HCT116 (cell line): ENCODE measurements at regions not wholly inside any gene's neighbourhood (a gene's known extent, or its start where the extent isn't known, plus 50 kb on each side); places are given as distances from the start of the nearest gene placed in this dataset.

Experiments used
- ATAC-seq: fragments of 200-7000 bp; cut with Tn5 transposase; 2 replicates; pipeline ENCODE4 v1.9.1; 2020; ENCODE audit warnings: mild to moderate bottlenecking, moderate library complexity
- BruUV-seq: library from RNA; stranded (reverse); fragments of 400-500 nt; replicated peaks from 2 replicates; lab custom pipeline; 2021; lab: Mats Ljungman, UMichigan
- CTCF ChIA-PET: fragments of 300-600 bp; sonication (Branson Sonifier 250); formaldehyde crosslinking; loops from one replicate; lab custom pipeline; 2021; ENCODE audit warnings: antibody characterized with exemption; lab: Charles Lee
- POLR2A ChIA-PET: fragments of 300-600, 350-600 bp; sonication (Branson Sonifier 250); formaldehyde crosslinking; loops from one replicate; lab custom pipeline; 2021; ENCODE audit warnings: antibody characterized with exemption; lab: Charles Lee
- RAD21 ChIA-PET, 2 experiments: fragments of 300-600 bp; sonication (Branson Sonifier 250); formaldehyde crosslinking; loops; one replicate each; lab custom pipeline; 2023; ENCODE audit warnings: low total read pairs in 2 of 2; ENCODE audit not compliant: uncharacterized antibody in 2 of 2, unreplicated experiment in 2 of 2, low non-redundant PET in 1 of 2; lab: Charles Lee
- DNase-seq: peaks from one replicate; pipeline ENCODE4 v3.0.0-alpha.2; 2010; ENCODE audit warnings: low read depth, low spot score
- H2AFZ ChIP-seq: fragments of 200-600 bp; shearing (Covaris generic), sonication (generic); 2 replicates; pipeline ENCODE4 v1.6.1; 2017; ENCODE audit warnings: low read depth, mixed run types, mixed read lengths, antibody characterized with exemption, low read length; ENCODE audit not compliant: poor library complexity, severe bottlenecking
- H3K27ac ChIP-seq: 2 replicates; pipeline ENCODE4 v1.5.1; 2012; ENCODE audit warnings: low read depth, low read length
- H3K27me3 ChIP-seq: fragments of 200-600 bp; sonication (generic); 2 replicates; pipeline ENCODE4 v1.6.1; 2016; ENCODE audit warnings: mixed run types, low read length, mixed read lengths; ENCODE audit not compliant: insufficient read depth
- H3K36me3 ChIP-seq, 2 experiments: fragments of 200-500 bp in 1 of 2; fragments of 200-600 bp in 1 of 2; sonication (Bioruptor generic) in 1 of 2; sonication (generic) in 1 of 2; 2 replicates each; pipeline versions ENCODE4 v1.5.1 to v1.6.1; 2014 to 2016; ENCODE audit warnings: low read length in 2 of 2, inconsistent platforms in 1 of 2, mixed read lengths in 1 of 2, mixed run types in 1 of 2; ENCODE audit not compliant: insufficient read depth in 2 of 2, control insufficient read depth in 1 of 2
- H3K4me1 ChIP-seq, 2 experiments: fragments of 200-600 bp in 1 of 2; sonication (generic) in 1 of 2; 2 replicates each; pipeline versions ENCODE4 v1.5.1 to v1.6.1; 2012 to 2017; ENCODE audit warnings: low read length in 2 of 2, inconsistent platforms in 1 of 2, mild to moderate bottlenecking in 1 of 2, mixed read lengths in 1 of 2, mixed run types in 1 of 2, moderate library complexity in 1 of 2; ENCODE audit not compliant: insufficient read depth in 2 of 2, control insufficient read depth in 1 of 2
- H3K4me2 ChIP-seq: fragments of 200-600 bp; sonication (generic); 2 replicates; pipeline ENCODE4 v1.6.1; 2017; ENCODE audit warnings: mixed run types, low read length, mixed read lengths
- H3K4me3 ChIP-seq, 2 experiments: fragments of 200-600 bp in 1 of 2; sonication (generic) in 1 of 2; replicated peaks in 1 of 2; 2 replicates each; pipeline ENCODE4 v1.5.1; 2011 to 2016; ENCODE audit warnings: low read length in 2 of 2, control low read depth in 1 of 2, low read depth in 1 of 2, mild to moderate bottlenecking in 1 of 2, mixed read lengths in 1 of 2, mixed run types in 1 of 2
- H3K79me2 ChIP-seq: fragments of 200-600 bp; sonication (generic); 2 replicates; pipeline ENCODE4 v1.6.1; 2017; ENCODE audit warnings: mild to moderate bottlenecking, mixed run types, low read length, moderate library complexity, mixed read lengths; ENCODE audit not compliant: insufficient read depth
- H3K9ac ChIP-seq: fragments of 200-600 bp; sonication (generic); 2 replicates; pipeline ENCODE4 v1.6.1; 2016; ENCODE audit warnings: low read length, mixed read lengths
- H3K9me2 ChIP-seq: fragments of 200-600 bp; sonication (generic), shearing (Covaris generic); 2 replicates; pipeline ENCODE4 v1.6.1; 2017; ENCODE audit warnings: mixed run types, mild to moderate bottlenecking, moderate library complexity; ENCODE audit not compliant: insufficient read depth
- H3K9me3 ChIP-seq, 2 experiments: fragments of 200-500 bp in 1 of 2; fragments of 200-600 bp in 1 of 2; sonication (Bioruptor generic) in 1 of 2; sonication (generic) in 1 of 2; 2 replicates each; pipeline ENCODE4 v1.6.1; 2014 to 2017; ENCODE audit warnings: low read length in 2 of 2, mixed read lengths in 2 of 2, inconsistent platforms in 1 of 2, low read depth in 1 of 2, mild to moderate bottlenecking in 1 of 2, mixed run types in 1 of 2, moderate library complexity in 1 of 2; ENCODE audit not compliant: control insufficient read depth in 1 of 2, insufficient read depth in 1 of 2
- H4K20me1 ChIP-seq: fragments of 200-600 bp; sonication (generic), shearing (Covaris generic); 2 replicates; pipeline ENCODE4 v1.6.1; 2017; ENCODE audit warnings: mixed run types, mild to moderate bottlenecking, moderate library complexity; ENCODE audit not compliant: insufficient read depth
- CBX3 ChIP-seq: IDR thresholded peaks from 2 replicates; pipeline ENCODE4 v1.6.1; 2012; ENCODE audit warnings: low read depth
- CEBPB ChIP-seq: IDR thresholded peaks from 2 replicates; pipeline ENCODE4 v1.6.1; 2012; ENCODE audit warnings: low read depth
- ELF1 ChIP-seq: IDR thresholded peaks from 2 replicates; pipeline ENCODE4 v1.6.1; 2012; ENCODE audit warnings: low read depth, borderline replicate concordance
- EZH2 ChIP-seq: fragments of 200-600 bp; sonication (generic); IDR thresholded peaks from 2 replicates; pipeline ENCODE4 v1.6.1; 2017; ENCODE audit warnings: antibody characterized with exemption, mixed run types
- EZH2phosphoT487 ChIP-seq: fragments of 200-600 bp; IDR thresholded peaks from 2 replicates; pipeline ENCODE4 v1.6.1; 2018; ENCODE audit warnings: antibody characterized with exemption, borderline replicate concordance
- MAX ChIP-seq: IDR thresholded peaks from 2 replicates; pipeline ENCODE4 v1.6.1; 2012
- POLR2A ChIP-seq: IDR thresholded peaks from 2 replicates; pipeline ENCODE4 v1.7.0; 2011; ENCODE audit warnings: borderline replicate concordance; ENCODE audit not compliant: insufficient read depth, insufficient read length; ENCODE audit errors: extremely low read depth
- POLR2AphosphoS5 ChIP-seq: IDR thresholded peaks from 2 replicates; pipeline ENCODE4 v1.6.1; 2011; ENCODE audit warnings: mild to moderate bottlenecking, low read depth, low read length, moderate library complexity
- RAD21 ChIP-seq: IDR thresholded peaks from 2 replicates; pipeline ENCODE4 v1.6.1; 2012; ENCODE audit warnings: low read depth, mild to moderate bottlenecking
- TCF7L2 ChIP-seq: IDR thresholded peaks from 2 replicates; pipeline ENCODE4 v1.7.0; 2011; ENCODE audit warnings: borderline replicate concordance, inconsistent platforms; ENCODE audit not compliant: insufficient read depth, insufficient read length; ENCODE audit errors: extremely low read depth
- ZFX ChIP-seq: fragments of 450-650 bp; IDR thresholded peaks from 2 replicates; pipeline ENCODE4 v1.6.1; 2017
- ZNF274 ChIP-seq: fragments of 200-500 bp; sonication (Bioruptor generic); IDR thresholded peaks from 2 replicates; pipeline ENCODE4 v1.6.1; 2014; ENCODE audit warnings: mild to moderate bottlenecking, low read depth, low read length, inconsistent platforms
- intact Hi-C: fragments of 100-400 bp; cut with micrococcal nuclease; formaldehyde crosslinking; loops from 2 replicates; pipeline ENCODE4 v1.10.0; 2022
- TF ChIP-seq, protein P1 (sequence below): IDR thresholded peaks from 2 replicates; pipeline ENCODE4 v1.6.1; 2012; ENCODE audit warnings: low read depth
- TF ChIP-seq, protein P2 (sequence below): IDR thresholded peaks from 2 replicates; pipeline ENCODE4 v1.6.1; 2012

DNA sequence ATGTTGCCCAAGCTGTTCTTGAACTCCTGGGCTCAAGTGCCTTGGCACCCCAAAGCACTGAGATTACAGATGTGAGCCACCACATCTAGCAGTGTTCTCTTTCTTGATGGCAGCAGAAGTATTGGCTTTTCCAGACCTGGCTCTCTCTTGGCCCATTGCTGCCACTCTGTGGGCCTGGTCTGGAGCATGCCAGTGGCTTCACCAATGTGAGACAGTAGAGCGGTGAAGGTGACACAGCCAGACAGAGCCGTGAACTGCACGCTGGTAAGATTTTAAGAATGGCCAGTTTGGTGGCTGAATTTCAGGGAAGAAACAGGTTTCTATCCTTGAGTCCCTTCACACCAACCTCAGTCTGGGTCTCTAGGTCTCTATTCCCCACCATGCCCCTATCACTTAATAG, 552.7 kb upstream of the NRP1 start:
- H3K27me3 ChIP-seq, result no peaks in the 10 kb centered on the region
- BruUV-seq, result no TSS peak
- H3K9me3 ChIP-seq, result no peaks in the 10 kb centered on the region
- POLR2A ChIA-PET, result no interaction called here
- TF ChIP-seq ELF1, result no peak
- TF ChIP-seq RAD21, result 0 out of 2 replicates have a peak, but pooled peaks have one; percentile 18
- H3K4me2 ChIP-seq, result no peak overlapping the region
- H3K9ac ChIP-seq, result no peak overlapping the region
- no peak for DNase-seq
- no peaks in the 10 kb centered on the region for H3K4me1 ChIP-seq
- CTCF ChIA-PET, result no interaction called here
- H3K36me3 ChIP-seq, result no peaks in the 10 kb centered on the region
- no peaks in the 10 kb centered on the region for H4K20me1 ChIP-seq
- H3K9me2 ChIP-seq, result no peaks in the 10 kb centered on the region
- ATAC-seq, result no peak
- no peak overlapping the region for H2AFZ ChIP-seq
- H3K79me2 ChIP-seq, result no peaks in the 10 kb centered on the region
- RAD21 ChIA-PET, result no interaction called here
- H3K4me3 ChIP-seq, result no peak overlapping the region
- H3K27ac ChIP-seq, result no peak overlapping the region
- intact Hi-C loops, result no loop called here

GRCh38 chr10:33886299-33886698, 551.8 kb upstream of the NRP1 start:
- Histone ChIP-seq H2AFZ (no peak overlapping the region), H3K4me1 (no peaks in the 10 kb centered on the region), H3K9me3 (no peaks in the 10 kb centered on the region), H4K20me1 (no peaks in the 10 kb centered on the region), H3K36me3 (no peaks in the 10 kb centered on the region), H3K79me2 (no peaks in the 10 kb centered on the region), H3K27ac (no peak overlapping the region), H3K27me3 (no peaks in the 10 kb centered on the region), H3K9me2 (no peaks in the 10 kb centered on the region), H3K9ac (no peak overlapping the region), H3K4me3 (no peak overlapping the region), H3K4me2 (no peak overlapping the region)
- POLR2A ChIA-PET, result no interaction called here
- DNase-seq, result no peak
- RAD21 ChIA-PET, result no interaction called here
- BruUV-seq, result no TSS peak
- TF ChIP-seq RAD21, result no peak
- no peak for TF ChIP-seq TCF7L2
- TF ChIP-seq CEBPB, result no peak
- TF ChIP-seq, protein P1, sequence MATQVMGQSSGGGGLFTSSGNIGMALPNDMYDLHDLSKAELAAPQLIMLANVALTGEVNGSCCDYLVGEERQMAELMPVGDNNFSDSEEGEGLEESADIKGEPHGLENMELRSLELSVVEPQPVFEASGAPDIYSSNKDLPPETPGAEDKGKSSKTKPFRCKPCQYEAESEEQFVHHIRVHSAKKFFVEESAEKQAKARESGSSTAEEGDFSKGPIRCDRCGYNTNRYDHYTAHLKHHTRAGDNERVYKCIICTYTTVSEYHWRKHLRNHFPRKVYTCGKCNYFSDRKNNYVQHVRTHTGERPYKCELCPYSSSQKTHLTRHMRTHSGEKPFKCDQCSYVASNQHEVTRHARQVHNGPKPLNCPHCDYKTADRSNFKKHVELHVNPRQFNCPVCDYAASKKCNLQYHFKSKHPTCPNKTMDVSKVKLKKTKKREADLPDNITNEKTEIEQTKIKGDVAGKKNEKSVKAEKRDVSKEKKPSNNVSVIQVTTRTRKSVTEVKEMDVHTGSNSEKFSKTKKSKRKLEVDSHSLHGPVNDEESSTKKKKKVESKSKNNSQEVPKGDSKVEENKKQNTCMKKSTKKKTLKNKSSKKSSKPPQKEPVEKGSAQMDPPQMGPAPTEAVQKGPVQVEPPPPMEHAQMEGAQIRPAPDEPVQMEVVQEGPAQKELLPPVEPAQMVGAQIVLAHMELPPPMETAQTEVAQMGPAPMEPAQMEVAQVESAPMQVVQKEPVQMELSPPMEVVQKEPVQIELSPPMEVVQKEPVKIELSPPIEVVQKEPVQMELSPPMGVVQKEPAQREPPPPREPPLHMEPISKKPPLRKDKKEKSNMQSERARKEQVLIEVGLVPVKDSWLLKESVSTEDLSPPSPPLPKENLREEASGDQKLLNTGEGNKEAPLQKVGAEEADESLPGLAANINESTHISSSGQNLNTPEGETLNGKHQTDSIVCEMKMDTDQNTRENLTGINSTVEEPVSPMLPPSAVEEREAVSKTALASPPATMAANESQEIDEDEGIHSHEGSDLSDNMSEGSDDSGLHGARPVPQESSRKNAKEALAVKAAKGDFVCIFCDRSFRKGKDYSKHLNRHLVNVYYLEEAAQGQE, result no peak
- TF ChIP-seq ZNF274, result no peak
- TF ChIP-seq POLR2A, result no peak
- TF ChIP-seq, protein P2, sequence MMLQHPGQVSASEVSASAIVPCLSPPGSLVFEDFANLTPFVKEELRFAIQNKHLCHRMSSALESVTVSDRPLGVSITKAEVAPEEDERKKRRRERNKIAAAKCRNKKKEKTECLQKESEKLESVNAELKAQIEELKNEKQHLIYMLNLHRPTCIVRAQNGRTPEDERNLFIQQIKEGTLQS, result no peak
- no peak for TF ChIP-seq ZFX
- no peak for TF ChIP-seq MAX
- TF ChIP-seq POLR2AphosphoS5, result no peak
- TF ChIP-seq EZH2, result no peak
- TF ChIP-seq CBX3, result no peak
- TF ChIP-seq EZH2phosphoT487, result no peak
- intact Hi-C loops, result no loop called here
- CTCF ChIA-PET, result no interaction called here
- ATAC-seq, result no peak
